GM06990 (cell line): ENCODE measurements at regions not wholly inside any gene's neighbourhood (a gene's known extent, or its start where the extent isn't known, plus 50 kb on each side); places are given as distances from the start of the nearest gene placed in this dataset.

ENCODE experiments used
- DNase-seq: peaks from one replicate; pipeline ENCODE4 v3.0.0-alpha.2; 2011; ENCODE audit not compliant: insufficient read length; ENCODE audit errors: extremely low read depth
- H3K27me3 ChIP-seq: replicated peaks from 2 replicates; pipeline ENCODE4 v1.6.0; 2011; ENCODE audit warnings: low read length; ENCODE audit not compliant: control insufficient read depth, insufficient read depth
- H3K36me3 ChIP-seq: 2 replicates; pipeline ENCODE4 v1.5.1; 2011; ENCODE audit warnings: low read length; ENCODE audit not compliant: control insufficient read depth, insufficient read depth
- H3K4me3 ChIP-seq: replicated peaks from 2 replicates; pipeline ENCODE4 v1.5.1; 2011; ENCODE audit warnings: low read depth, mild to moderate bottlenecking, control low read depth, low read length
- CTCF ChIP-seq: IDR thresholded peaks from 2 replicates; pipeline ENCODE4 v1.5.1; 2011; ENCODE audit warnings: low read length, control low read depth, mild to moderate bottlenecking, inconsistent platforms; ENCODE audit not compliant: insufficient read depth, poor library complexity, severe bottlenecking

GRCh38 chr2:206368484-206368883 lies 74.8 kb upstream of the ADAM23 start:
- Histone ChIP-seq H3K27me3 (no peaks in the 10 kb centered on the region), H3K36me3 (no peaks in the 10 kb centered on the region), H3K4me3 (no peak overlapping the region)
- no peak for DNase-seq
- TF ChIP-seq CTCF: no peak

GRCh38 chr2:206368933-206369569 lies 74.3 kb upstream of the ADAM23 start:
- Histone ChIP-seq H3K36me3 (no peaks in the 10 kb centered on the region), H3K27me3 (no peaks in the 10 kb centered on the region), H3K4me3 (no peak overlapping the region)
- no peak for TF ChIP-seq CTCF
- DNase-seq: peak; percentile 30

GRCh38 chr2:206375956-206376355 lies 67.4 kb upstream of the ADAM23 start:
- no peaks in the 10 kb centered on the region for H3K36me3 ChIP-seq
- H3K4me3 ChIP-seq: no peak overlapping the region
- H3K27me3 ChIP-seq: no peaks in the 10 kb centered on the region
- DNase-seq: no peak
- TF ChIP-seq CTCF: no peak

GRCh38 chr2:206378835-206379234 lies 64.5 kb upstream of the ADAM23 start:
- DNase-seq: no peak
- no peak for TF ChIP-seq CTCF

GRCh38 chr2:206379266-206379665 lies 64.1 kb upstream of the ADAM23 start:
- no peak overlapping the region for H3K4me3 ChIP-seq
- no peak for TF ChIP-seq CTCF
- no peaks in the 10 kb centered on the region for H3K27me3 ChIP-seq
- DNase-seq: no peak
- no peaks in the 10 kb centered on the region for H3K36me3 ChIP-seq

More at GRCh38 chr2:206378835-206379234, 64.5 kb upstream of the ADAM23 start:
- H3K4me3 ChIP-seq: no peak overlapping the region
- no peaks in the 10 kb centered on the region for H3K27me3 ChIP-seq
- H3K36me3 ChIP-seq: no peaks in the 10 kb centered on the region

GRCh38 chr2:206379886-206380285 lies 63.4 kb upstream of the ADAM23 start:
- no peak for DNase-seq
- no peak overlapping the region for H3K4me3 ChIP-seq
- no peaks in the 10 kb centered on the region for H3K36me3 ChIP-seq
- no peak for TF ChIP-seq CTCF
- no peaks in the 10 kb centered on the region for H3K27me3 ChIP-seq
